MM.1S (cell line): ENCODE measurements at regions not wholly inside any gene's neighbourhood (a gene's known extent, or its start where the extent isn't known, plus 50 kb on each side); places are given as distances from the start of the nearest gene placed in this dataset.

Experiments
- EZH2 ChIP-seq: fragments of 300-600 bp; sonication (generic); optimal IDR thresholded peaks from 2 replicates; pipeline ENCODE3; 2017; ENCODE audit warnings: low read depth, mild to moderate bottlenecking, antibody characterized with exemption, low read length, mixed read lengths
- EZH2phosphoT487 ChIP-seq: fragments of 300-600 bp; sonication (generic); IDR thresholded peaks from 2 replicates; pipeline ENCODE4 v1.6.1; 2018; ENCODE audit warnings: antibody characterized with exemption, low read length
- TF ChIP-seq, protein P1 (sequence below): fragments of 300-600 bp; sonication (generic); IDR thresholded peaks from 2 replicates; pipeline ENCODE4 v1.5.1; 2016; ENCODE audit warnings: antibody characterized with exemption, low read length, mixed read lengths

DNA sequence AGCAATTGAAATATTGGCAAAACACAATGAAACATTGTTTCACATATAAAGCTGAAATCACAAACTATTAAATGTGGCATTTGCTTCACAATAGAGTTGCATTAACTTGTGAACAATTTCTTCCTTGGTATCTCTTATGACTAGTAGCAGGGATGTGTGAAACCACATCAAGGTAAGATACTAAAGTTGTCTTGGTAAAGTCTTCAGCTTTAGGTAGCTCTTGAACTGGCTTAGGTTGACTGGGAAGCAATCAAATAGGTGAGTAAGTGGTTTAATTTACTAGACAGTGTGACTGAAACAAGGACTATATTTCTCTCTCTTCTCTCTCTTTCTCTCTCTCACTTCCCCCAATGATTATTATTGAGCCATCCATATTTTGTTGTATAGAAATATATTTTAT is 141.5 kb upstream of the KCNK2 start:
- TF ChIP-seq, protein P1, sequence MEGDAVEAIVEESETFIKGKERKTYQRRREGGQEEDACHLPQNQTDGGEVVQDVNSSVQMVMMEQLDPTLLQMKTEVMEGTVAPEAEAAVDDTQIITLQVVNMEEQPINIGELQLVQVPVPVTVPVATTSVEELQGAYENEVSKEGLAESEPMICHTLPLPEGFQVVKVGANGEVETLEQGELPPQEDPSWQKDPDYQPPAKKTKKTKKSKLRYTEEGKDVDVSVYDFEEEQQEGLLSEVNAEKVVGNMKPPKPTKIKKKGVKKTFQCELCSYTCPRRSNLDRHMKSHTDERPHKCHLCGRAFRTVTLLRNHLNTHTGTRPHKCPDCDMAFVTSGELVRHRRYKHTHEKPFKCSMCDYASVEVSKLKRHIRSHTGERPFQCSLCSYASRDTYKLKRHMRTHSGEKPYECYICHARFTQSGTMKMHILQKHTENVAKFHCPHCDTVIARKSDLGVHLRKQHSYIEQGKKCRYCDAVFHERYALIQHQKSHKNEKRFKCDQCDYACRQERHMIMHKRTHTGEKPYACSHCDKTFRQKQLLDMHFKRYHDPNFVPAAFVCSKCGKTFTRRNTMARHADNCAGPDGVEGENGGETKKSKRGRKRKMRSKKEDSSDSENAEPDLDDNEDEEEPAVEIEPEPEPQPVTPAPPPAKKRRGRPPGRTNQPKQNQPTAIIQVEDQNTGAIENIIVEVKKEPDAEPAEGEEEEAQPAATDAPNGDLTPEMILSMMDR = no peak
- no peak for TF ChIP-seq EZH2
- TF ChIP-seq EZH2phosphoT487 = no peak
